GM12873 (cell line): ENCODE measurements at regions not wholly inside any gene's neighbourhood (a gene's known extent, or its start where the extent isn't known, plus 50 kb on each side); places are given as distances from the start of the nearest gene placed in this dataset.

ENCODE experiments used
- CTCF ChIP-seq: IDR thresholded peaks from 2 replicates; pipeline ENCODE4 v1.5.1; 2012; ENCODE audit warnings: low read depth, mild to moderate bottlenecking, moderate library complexity, low read length, control low read depth; ENCODE audit not compliant: insufficient read depth; ENCODE audit errors: missing control alignments

DNA sequence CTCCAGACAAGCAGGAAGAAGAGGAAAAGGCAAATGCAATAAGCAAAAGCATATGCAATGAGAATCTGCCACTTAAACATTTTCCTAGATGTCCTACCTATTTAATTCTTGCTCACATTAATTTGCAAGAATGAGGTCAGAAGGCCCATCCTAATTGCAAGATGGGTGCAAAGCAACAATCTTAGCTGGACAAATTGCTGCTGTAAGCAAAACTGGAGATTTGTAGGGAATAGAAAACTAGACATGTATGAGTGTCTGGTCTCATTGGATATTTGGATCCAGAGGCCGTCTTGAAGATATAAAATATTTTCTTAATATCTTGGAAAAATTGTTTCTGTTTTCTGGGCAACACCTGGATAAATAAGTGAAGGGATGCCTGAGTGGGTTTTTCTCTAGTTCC is 150.1 kb upstream of the PGR start:
- TF ChIP-seq CTCF = no peak

GRCh38 chr11:101278286-101278685 is 148.7 kb upstream of the PGR start:
- no peak for TF ChIP-seq CTCF

DNA sequence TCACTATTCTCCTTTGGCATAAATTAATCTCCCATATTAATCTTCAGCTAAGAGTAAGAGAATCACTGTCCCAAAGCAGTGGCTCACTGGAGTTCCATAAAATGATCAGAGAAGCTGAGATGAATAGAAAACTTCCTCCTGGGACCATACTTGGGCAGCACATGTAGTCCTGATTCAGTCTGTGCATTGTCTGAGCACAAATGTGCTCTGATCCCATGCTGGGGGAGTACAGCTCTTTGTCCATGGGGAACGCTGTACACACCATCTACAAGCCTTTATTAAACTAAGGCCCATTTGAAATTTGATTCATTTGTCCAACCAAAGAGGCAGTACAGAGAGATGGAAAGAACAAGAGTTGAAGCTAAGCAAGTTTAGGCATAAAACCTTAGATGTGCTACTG is 147.4 kb upstream of the PGR start:
- no peak for TF ChIP-seq CTCF

DNA sequence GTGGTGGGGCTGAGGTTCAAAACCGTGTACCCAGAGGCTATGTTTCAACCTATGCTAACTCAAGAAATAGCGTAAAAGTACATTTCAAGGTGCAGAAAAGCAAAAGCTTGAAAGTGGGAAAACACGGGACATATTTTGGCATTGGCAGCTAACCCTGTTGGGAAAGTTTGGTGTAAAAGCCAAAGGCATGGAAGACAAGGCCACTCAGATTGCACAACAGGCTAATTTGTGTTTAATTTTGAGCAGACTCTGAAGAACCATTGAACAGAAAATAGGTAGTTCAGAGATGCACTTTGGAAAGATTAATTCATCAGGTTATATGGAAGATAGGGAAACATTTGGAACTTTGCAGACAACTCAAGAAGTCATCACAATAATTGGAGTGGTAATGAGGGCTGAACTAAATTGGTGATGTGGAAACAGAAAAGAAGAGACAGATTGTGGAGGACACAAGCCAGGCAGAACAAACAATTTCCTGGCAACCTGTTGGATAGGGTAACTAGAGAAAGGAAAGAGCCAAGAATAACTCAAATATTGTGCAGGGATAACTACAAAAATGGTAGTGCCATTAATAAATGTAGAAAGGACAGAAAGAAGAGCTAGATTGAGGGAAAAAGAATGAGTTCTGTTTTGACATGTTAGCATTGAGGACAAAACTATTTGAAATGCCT is 140.5 kb upstream of the PGR start:
- TF ChIP-seq CTCF = no peak

DNA sequence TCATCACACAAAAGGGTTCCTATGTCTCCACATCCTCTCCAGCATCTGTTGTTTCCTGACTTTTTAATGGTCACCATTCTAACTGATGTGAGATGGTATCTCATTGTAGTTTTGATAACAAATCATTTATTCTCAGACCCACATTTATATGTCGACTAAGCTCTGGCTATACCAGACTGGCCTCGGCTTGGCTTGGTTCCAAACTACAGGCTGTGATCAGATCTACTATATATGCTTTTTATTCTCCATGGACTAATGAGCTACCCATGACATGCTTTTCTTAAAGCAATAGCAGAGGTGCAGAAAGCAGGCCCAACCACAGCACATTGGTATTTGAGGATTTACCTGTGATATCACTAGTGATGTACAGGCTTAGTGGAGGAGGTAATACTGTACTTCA is 139.8 kb upstream of the PGR start:
- no peak for TF ChIP-seq CTCF

DNA sequence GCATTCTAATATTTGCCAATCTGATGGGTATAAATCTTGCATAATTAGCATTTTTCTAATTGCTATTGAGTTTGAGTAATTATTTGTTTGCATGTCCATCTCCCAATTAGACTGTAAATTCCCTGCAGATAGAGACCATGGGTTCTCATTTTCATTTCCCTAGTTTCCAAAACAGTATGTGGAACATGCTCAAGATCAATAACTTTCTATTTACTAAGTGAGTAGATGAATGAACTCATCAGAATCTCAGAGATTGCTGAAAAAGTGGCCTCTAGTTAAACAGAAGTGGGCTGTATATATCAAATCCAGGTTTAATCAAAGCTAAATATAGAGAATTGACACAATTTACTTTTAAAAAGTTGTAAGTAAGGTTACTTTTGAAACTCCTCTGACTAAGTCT is 138.0 kb upstream of the PGR start:
- TF ChIP-seq CTCF = no peak

- TF ChIP-seq CTCF = no peak
Observed at GRCh38 chr11:101264306-101264705, 134.7 kb upstream of the PGR start.
